Smooth muscle cell (in vitro differentiated cells): ENCODE measurements at regions not wholly inside any gene's neighbourhood (a gene's known extent, or its start where the extent isn't known, plus 50 kb on each side); places are given as distances from the start of the nearest gene placed in this dataset.

Experiments
- DNase-seq: peaks from one replicate; lab custom pipeline; 2025; ENCODE audit not compliant: unreplicated experiment; lab: John Stamatoyannopoulos, UW
- H2AFZ ChIP-seq: fragments of 200-600 bp; sonication (generic); 2 replicates; pipeline ENCODE4 v1.6.0; 2016; ENCODE audit warnings: antibody characterized with exemption, low read depth, mild to moderate bottlenecking
- H3F3A ChIP-seq: fragments of 200-600 bp; sonication (generic); 2 replicates; pipeline ENCODE4 v1.6.0; 2017; ENCODE audit warnings: antibody characterized with exemption, low read depth
- H3K27ac ChIP-seq: fragments of 200-600 bp; sonication (generic); 2 replicates; pipeline ENCODE4 v1.5.1; 2016; ENCODE audit warnings: low read depth, mild to moderate bottlenecking
- H3K27me3 ChIP-seq: fragments of 200-600 bp; sonication (generic); 2 replicates; pipeline ENCODE4 v1.6.1; 2016; ENCODE audit warnings: low read depth, mild to moderate bottlenecking
- H3K36me3 ChIP-seq: fragments of 200-600 bp; sonication (generic); 2 replicates; pipeline ENCODE4 v1.5.1; 2016; ENCODE audit warnings: low read depth
- H3K4me1 ChIP-seq: fragments of 200-600 bp; sonication (generic); 2 replicates; pipeline ENCODE4 v1.5.1; 2016; ENCODE audit warnings: low read depth
- H3K4me2 ChIP-seq: fragments of 200-600 bp; sonication (generic); 2 replicates; pipeline ENCODE4 v1.6.0; 2016; ENCODE audit warnings: mild to moderate bottlenecking
- H3K4me3 ChIP-seq: fragments of 200-600 bp; sonication (generic); 2 replicates; pipeline ENCODE4 v1.5.1; 2016; ENCODE audit warnings: mild to moderate bottlenecking
- H3K79me2 ChIP-seq: fragments of 200-600 bp; sonication (generic); 2 replicates; pipeline ENCODE4 v1.6.0; 2016; ENCODE audit warnings: low read depth, mild to moderate bottlenecking
- H3K9ac ChIP-seq: fragments of 200-600 bp; sonication (generic); 2 replicates; pipeline ENCODE4 v1.6.0; 2016; ENCODE audit warnings: low read depth
- H3K9me3 ChIP-seq: fragments of 200-600 bp; sonication (generic); replicated peaks from 2 replicates; pipeline ENCODE4 v1.5.1; 2016; ENCODE audit warnings: low read depth
- H4K20me1 ChIP-seq: fragments of 200-600 bp; sonication (generic); 2 replicates; pipeline ENCODE4 v1.6.0; 2016; ENCODE audit warnings: low read depth
- CTCF ChIP-seq: fragments of 200-600 bp; sonication (generic); IDR thresholded peaks from 2 replicates; pipeline ENCODE4 v1.5.1; 2017; ENCODE audit warnings: borderline replicate concordance, mild to moderate bottlenecking, antibody characterized with exemption; ENCODE audit not compliant: insufficient read depth, poor library complexity, severe bottlenecking
- WGBS: methylation state at CpG from one replicate; pipeline ENCODE4 v1.1.7; 2016; ENCODE audit warnings: low lambda C conversion rate; 5-methylcytosine and 5-hydroxymethylcytosine counted together

- no peaks in the 10 kb centered on the region for H3K9me3 ChIP-seq
- no peak overlapping the region for H2AFZ ChIP-seq
- no peaks in the 10 kb centered on the region for H3K36me3 ChIP-seq
- no peaks in the 10 kb centered on the region for H3K4me1 ChIP-seq
- no peak overlapping the region for H3K4me2 ChIP-seq
- DNase-seq = no peak
- no peak overlapping the region for H3K4me3 ChIP-seq
- no peaks in the 10 kb centered on the region for H4K20me1 ChIP-seq
- H3K27me3 ChIP-seq = no peaks in the 10 kb centered on the region
- no peaks in the 10 kb centered on the region for H3K79me2 ChIP-seq
- WGBS = 78% methylated on average over 1 of the region's 1 CpG
- H3K27ac ChIP-seq = no peak overlapping the region
- H3F3A ChIP-seq = no peaks in the 10 kb centered on the region
- H3K9ac ChIP-seq = no peak overlapping the region
- TF ChIP-seq CTCF = no peak
These were observed 490.8 kb upstream of the PIK3C3 start for GRCh38 chr18:41464278-41464677.

- 26% methylated on average over 1 of the region's 1 CpG for WGBS
- Histone ChIP-seq H3K79me2 (no peaks in the 10 kb centered on the region), H3K4me3 (no peak overlapping the region), H3F3A (no peaks in the 10 kb centered on the region), H4K20me1 (no peaks in the 10 kb centered on the region), H3K4me1 (no peaks in the 10 kb centered on the region), H2AFZ (no peak overlapping the region), H3K36me3 (no peaks in the 10 kb centered on the region), H3K4me2 (no peak overlapping the region), H3K9me3 (no peaks in the 10 kb centered on the region), H3K27ac (no peak overlapping the region), H3K27me3 (no peaks in the 10 kb centered on the region), H3K9ac (no peak overlapping the region)
- DNase-seq = no peak
- TF ChIP-seq CTCF = no peak
These were observed 492.1 kb upstream of the PIK3C3 start for GRCh38 chr18:41462946-41463345.

- no peaks in the 10 kb centered on the region for H3K27me3 ChIP-seq
- no peaks in the 10 kb centered on the region for H3K4me1 ChIP-seq
- H3K4me2 ChIP-seq = no peak overlapping the region
- H3K9ac ChIP-seq = no peak overlapping the region
- no peak for TF ChIP-seq CTCF
- 72% methylated on average over 2 of the region's 2 CpGs for WGBS
- H3K4me3 ChIP-seq = no peak overlapping the region
- no peak overlapping the region for H3K27ac ChIP-seq
- no peaks in the 10 kb centered on the region for H4K20me1 ChIP-seq
- H3K9me3 ChIP-seq = no peaks in the 10 kb centered on the region
- no peaks in the 10 kb centered on the region for H3K36me3 ChIP-seq
- no peak overlapping the region for H2AFZ ChIP-seq
- no peaks in the 10 kb centered on the region for H3K79me2 ChIP-seq
- DNase-seq = no peak
- H3F3A ChIP-seq = no peaks in the 10 kb centered on the region
These were observed 493.9 kb upstream of the PIK3C3 start for GRCh38 chr18:41461114-41461513.

- no peaks in the 10 kb centered on the region for H3K9me3 ChIP-seq
- DNase-seq = no peak
- H2AFZ ChIP-seq = no peak overlapping the region
- H3K27ac ChIP-seq = no peak overlapping the region
- no peaks in the 10 kb centered on the region for H3K27me3 ChIP-seq
- H3F3A ChIP-seq = no peaks in the 10 kb centered on the region
- H3K4me1 ChIP-seq = no peaks in the 10 kb centered on the region
- H3K9ac ChIP-seq = no peak overlapping the region
- H3K36me3 ChIP-seq = no peaks in the 10 kb centered on the region
- H4K20me1 ChIP-seq = no peaks in the 10 kb centered on the region
- TF ChIP-seq CTCF = no peak
- H3K79me2 ChIP-seq = no peaks in the 10 kb centered on the region
- 94% methylated on average over 2 of the region's 2 CpGs for WGBS
- no peak overlapping the region for H3K4me3 ChIP-seq
- H3K4me2 ChIP-seq = no peak overlapping the region
These were observed 495.4 kb upstream of the PIK3C3 start for GRCh38 chr18:41459656-41460055.
